ENCODE measurements at regions not wholly inside any gene's neighbourhood (a gene's known extent, or its start where the extent isn't known, plus 50 kb on each side); places are given as distances from the start of the nearest gene placed in this dataset.

DNA sequence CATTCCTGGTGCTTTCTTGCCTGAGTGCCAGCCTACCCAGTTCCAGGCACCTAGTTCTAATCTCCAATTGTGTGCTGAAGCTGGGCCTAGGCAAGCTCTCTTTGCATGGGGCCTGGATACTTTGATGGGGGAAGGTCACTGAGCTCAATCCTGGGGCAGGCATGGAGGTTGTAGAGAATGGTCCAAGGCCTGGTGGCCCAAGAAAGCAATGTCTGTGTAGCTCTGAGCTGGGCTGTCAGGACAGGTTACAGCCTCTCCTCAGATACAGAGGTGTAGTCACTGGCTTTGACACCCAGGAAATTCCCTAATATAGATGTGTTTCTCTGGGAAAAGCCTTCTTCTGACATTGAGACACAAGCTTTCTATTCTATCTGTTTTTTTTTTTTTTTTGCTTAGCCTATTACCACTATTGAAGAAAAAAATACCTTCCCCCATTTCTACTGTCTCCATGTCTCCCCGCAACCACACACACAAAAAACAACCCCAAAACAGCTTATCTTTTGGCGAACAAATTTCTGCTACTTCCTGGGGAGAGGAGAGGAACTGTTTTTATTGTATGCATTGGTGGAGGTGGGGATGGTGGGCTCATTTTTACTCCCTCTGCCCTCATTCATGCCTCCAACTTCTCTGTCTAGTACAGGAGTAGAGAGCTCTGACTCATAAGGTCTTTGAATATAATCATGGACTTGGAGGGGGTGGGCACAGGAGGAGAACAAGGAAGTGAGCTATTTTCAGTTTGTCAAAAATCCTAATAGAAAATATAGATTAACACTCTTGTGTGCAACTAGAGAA is 66.7 kb upstream of the DHX15 start:
- TF ChIP-seq, protein P1, sequence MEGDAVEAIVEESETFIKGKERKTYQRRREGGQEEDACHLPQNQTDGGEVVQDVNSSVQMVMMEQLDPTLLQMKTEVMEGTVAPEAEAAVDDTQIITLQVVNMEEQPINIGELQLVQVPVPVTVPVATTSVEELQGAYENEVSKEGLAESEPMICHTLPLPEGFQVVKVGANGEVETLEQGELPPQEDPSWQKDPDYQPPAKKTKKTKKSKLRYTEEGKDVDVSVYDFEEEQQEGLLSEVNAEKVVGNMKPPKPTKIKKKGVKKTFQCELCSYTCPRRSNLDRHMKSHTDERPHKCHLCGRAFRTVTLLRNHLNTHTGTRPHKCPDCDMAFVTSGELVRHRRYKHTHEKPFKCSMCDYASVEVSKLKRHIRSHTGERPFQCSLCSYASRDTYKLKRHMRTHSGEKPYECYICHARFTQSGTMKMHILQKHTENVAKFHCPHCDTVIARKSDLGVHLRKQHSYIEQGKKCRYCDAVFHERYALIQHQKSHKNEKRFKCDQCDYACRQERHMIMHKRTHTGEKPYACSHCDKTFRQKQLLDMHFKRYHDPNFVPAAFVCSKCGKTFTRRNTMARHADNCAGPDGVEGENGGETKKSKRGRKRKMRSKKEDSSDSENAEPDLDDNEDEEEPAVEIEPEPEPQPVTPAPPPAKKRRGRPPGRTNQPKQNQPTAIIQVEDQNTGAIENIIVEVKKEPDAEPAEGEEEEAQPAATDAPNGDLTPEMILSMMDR (IDR thresholded peaks at IDR 0.05): no peak
- Mint-ChIP-seq H3K36me3 (ENCODE audit: low read depth) (no peaks in the 10 kb centered on the region), H3K27me3 (ENCODE audit: insufficient read depth) (peaks cover 5% of the 10 kb centered on the region; the same call in 1 of the 2 replicates), H3K27ac (no peak overlapping the region), H3K9me3 (no peaks in the 10 kb centered on the region), H3K4me1 (ENCODE audit: low read depth) (peaks cover 6% of the 10 kb centered on the region), H3K4me3 (no peak overlapping the region)
- no peak for DNase-seq

DNA sequence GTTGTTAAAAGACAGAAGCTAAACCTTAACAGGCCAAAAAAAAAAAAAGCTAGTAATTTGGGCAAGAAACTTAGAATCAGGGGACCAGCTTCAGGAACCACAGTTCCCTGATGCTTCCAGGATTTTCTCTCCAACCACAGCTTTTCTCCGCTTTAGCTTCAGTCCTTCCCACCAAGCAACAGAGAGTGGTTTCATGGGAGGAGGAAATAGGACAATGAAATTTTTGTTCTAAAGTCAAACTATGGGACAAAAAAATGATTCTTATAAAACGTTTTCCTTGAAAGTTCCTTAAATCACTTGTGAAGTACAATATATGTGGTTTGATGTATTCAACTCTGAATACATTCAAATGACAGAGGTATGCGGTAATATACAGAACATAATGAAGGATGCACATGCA is 71.0 kb upstream of the DHX15 start:
- Mint-ChIP-seq H3K27ac (no peak overlapping the region), H3K4me1 (ENCODE audit: low read depth) (no peaks in the 10 kb centered on the region; the same call in 1 of the 2 replicates), H3K27me3 (ENCODE audit: insufficient read depth) (peaks cover 4% of the 10 kb centered on the region), H3K9me3 (no peaks in the 10 kb centered on the region), H3K4me3 (no peak overlapping the region), H3K36me3 (ENCODE audit: low read depth) (no peaks in the 10 kb centered on the region)
- no peak for DNase-seq
- TF ChIP-seq, protein P1 (IDR thresholded peaks at IDR 0.05): no peak

DNA sequence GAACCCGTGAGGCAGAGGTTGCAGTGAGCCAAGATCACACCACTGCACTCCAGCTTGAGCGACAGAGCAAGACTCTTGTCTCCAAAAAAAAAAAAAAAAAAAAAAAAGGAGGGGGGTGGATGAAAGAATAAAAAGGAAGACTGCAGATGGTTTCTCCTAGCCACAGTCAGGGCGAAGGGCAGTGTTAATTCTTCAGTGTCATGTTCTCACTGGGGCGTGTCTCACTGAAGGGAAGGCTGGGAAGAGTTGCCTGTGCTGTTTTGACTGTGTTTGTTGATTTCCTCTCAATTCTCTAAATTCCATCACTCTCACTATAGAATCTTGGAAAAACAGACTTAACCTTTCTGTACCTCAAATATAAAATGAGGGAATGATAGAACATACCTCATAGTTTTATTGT is 71.6 kb upstream of the DHX15 start:
- Mint-ChIP-seq H3K4me1 (ENCODE audit: low read depth) (no peaks in the 10 kb centered on the region; the same call in 1 of the 2 replicates), H3K36me3 (ENCODE audit: low read depth) (no peaks in the 10 kb centered on the region), H3K27ac (no peak overlapping the region), H3K9me3 (no peaks in the 10 kb centered on the region), H3K4me3 (no peak overlapping the region), H3K27me3 (ENCODE audit: insufficient read depth) (peaks cover 4% of the 10 kb centered on the region)
- TF ChIP-seq, protein P1 (IDR thresholded peaks at IDR 0.05): no peak
- no peak for DNase-seq

DNA sequence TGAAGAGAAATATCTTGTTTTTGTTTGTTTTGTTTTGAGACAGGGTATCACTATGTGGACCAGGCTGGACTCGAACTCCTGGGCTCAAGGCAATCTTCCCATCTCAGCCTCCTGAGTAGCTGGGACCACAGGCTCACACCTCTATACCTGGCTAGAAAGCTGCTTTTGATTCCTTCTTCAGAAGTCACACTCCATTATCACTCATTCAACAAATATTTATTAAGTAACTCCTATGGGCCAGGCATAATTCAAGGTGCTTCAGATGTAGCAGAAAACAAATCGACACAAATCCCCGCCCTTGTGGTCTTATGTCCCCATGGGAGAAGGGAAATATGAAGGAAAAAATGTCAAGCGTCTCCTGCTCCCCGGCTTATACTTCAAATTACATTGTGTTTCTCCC is 72.6 kb upstream of the DHX15 start:
- H3K4me1 Mint-ChIP-seq (ENCODE audit: low read depth): no peaks in the 10 kb centered on the region
- TF ChIP-seq, protein P1 (IDR thresholded peaks at IDR 0.05): no peak
- H3K36me3 Mint-ChIP-seq (ENCODE audit: low read depth): no peaks in the 10 kb centered on the region
- H3K9me3 Mint-ChIP-seq: no peaks in the 10 kb centered on the region
- no peak overlapping the region for H3K4me3 Mint-ChIP-seq
- no peak overlapping the region for H3K27ac Mint-ChIP-seq
- DNase-seq: no peak
- peaks cover 2% of the 10 kb centered on the region for H3K27me3 Mint-ChIP-seq (ENCODE audit: insufficient read depth)

DNA sequence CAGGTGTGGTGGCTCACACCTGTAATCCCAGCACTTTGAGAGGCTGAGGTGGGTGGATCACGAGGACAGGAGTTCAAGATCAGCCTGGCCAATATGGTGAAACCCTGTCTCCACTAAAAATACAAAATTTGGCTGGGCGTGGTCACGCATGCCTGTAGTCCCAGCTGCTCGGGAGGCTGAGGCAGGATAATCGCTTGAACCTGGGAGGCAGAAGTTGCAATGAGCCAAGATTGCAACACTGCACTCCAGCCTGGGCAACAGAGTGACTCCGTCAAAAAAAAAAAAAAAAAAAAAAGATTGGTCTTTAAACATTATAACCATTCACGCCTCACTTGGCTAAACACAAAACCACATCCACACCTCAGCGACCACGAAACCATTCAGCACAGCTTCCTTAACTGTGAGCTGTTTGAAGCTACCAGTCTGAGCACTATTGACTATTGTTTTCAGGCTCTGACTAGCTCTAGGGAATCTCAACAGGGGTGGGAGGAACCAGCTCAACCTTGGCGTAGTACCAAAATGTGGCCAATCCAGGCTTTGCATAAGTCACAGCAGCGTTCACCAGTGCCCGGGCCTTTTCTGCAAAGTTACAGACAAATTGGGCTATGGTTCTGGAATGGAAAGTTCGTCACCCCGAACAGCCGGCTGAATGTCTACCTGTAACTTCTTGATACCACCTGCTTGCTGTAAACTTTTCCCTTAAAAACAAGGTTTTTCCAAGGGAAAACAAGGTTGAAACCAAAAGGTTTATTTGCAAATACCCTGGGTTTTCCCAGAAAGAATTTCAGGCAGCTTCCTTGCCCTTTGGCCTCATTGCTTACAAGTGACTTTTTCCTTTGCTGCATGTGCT is 73.6 kb upstream of the DHX15 start:
- TF ChIP-seq, protein P1 (IDR thresholded peaks at IDR 0.05): no peak
- Mint-ChIP-seq H3K27me3 (ENCODE audit: insufficient read depth) (peaks cover 4% of the 10 kb centered on the region), H3K4me3 (no peak overlapping the region), H3K4me1 (ENCODE audit: low read depth) (no peaks in the 10 kb centered on the region), H3K27ac (no peak overlapping the region), H3K36me3 (ENCODE audit: low read depth) (no peaks in the 10 kb centered on the region), H3K9me3 (no peaks in the 10 kb centered on the region)
- DNase-seq: peak; percentile 28
